Mammary epithelial cell (primary cell): ENCODE measurements at regions not wholly inside any gene's neighbourhood (a gene's known extent, or its start where the extent isn't known, plus 50 kb on each side); places are given as distances from the start of the nearest gene placed in this dataset.

Experiments
- CTCF ChIP-seq, 2 donors: IDR thresholded peaks in 1 of 2; conservative IDR thresholded peaks in 1 of 2; 2 replicates each; pipeline ENCODE4 v1.5.1; 2011 to 2012; ENCODE audit warnings: inconsistent platforms in 2 of 2, low read length in 2 of 2, mild to moderate bottlenecking in 2 of 2, control low read depth in 1 of 2, low read depth in 1 of 2; ENCODE audit not compliant: insufficient read depth in 1 of 2; ENCODE audit errors: extremely low read depth in 1 of 2
- EZH2 ChIP-seq: IDR thresholded peaks from 2 replicates; pipeline ENCODE4 v1.6.1; 2012; ENCODE audit warnings: low read length, inconsistent platforms, borderline replicate concordance

GRCh38 chr2:84209941-84210340 lies 249.1 kb downstream of the SUCLG1 start:
- TF ChIP-seq CTCF (conservative IDR thresholded peaks at IDR 0.05 in 1 of 2, IDR thresholded peaks at IDR 0.05 in 1 of 2; ENCODE audit: extremely low read depth in 1 of 2, insufficient read depth in 1 of 2, low read depth in 1 of 2, low read length in 2 of 2) (no peak), EZH2 (no peak)
